Immature natural killer cell (primary cell): ENCODE measurements at regions not wholly inside any gene's neighbourhood (a gene's known extent, or its start where the extent isn't known, plus 50 kb on each side); places are given as distances from the start of the nearest gene placed in this dataset.
"Not testable (repeated sequence)": the region's sequence is repeated elsewhere in the genome, so short reads cannot be mapped to it uniquely, and the experiment has no call there.

Source experiments
- DNase-seq, 3 donors: peaks; one replicate each; pipeline ENCODE4 v3.0.0; 2022; ENCODE audit warnings: mixed read lengths in 1 of 3
- H3K27ac Mint-ChIP-seq, 6 donors: one replicate each; pipeline ENCODE4 v1.8.0; 2020; ENCODE audit warnings: mixed read lengths in 6 of 6, mild to moderate bottlenecking in 5 of 6, inconsistent platforms in 4 of 6, moderate library complexity in 3 of 6
- H3K27me3 Mint-ChIP-seq, 3 donors: one replicate each; pipeline ENCODE4 v1.8.0; 2020 to 2021; ENCODE audit warnings: low read depth in 3 of 3, mild to moderate bottlenecking in 3 of 3, mixed read lengths in 3 of 3, moderate library complexity in 3 of 3, inconsistent platforms in 1 of 3
- H3K36me3 Mint-ChIP-seq, 3 donors: one replicate each; pipeline ENCODE4 v1.8.0; 2020; ENCODE audit warnings: mixed read lengths in 3 of 3, inconsistent platforms in 2 of 3, mild to moderate bottlenecking in 2 of 3
- H3K4me1 Mint-ChIP-seq, 2 donors: one replicate each; pipeline ENCODE4 v1.8.0; 2020; ENCODE audit warnings: inconsistent platforms in 2 of 2, mild to moderate bottlenecking in 2 of 2, mixed read lengths in 2 of 2, moderate library complexity in 1 of 2
- H3K4me3 Mint-ChIP-seq, 5 donors: one replicate each; pipeline ENCODE4 v1.8.0; 2020; ENCODE audit warnings: mild to moderate bottlenecking in 5 of 5, mixed read lengths in 5 of 5, inconsistent platforms in 3 of 5, moderate library complexity in 3 of 5
- H3K9me3 Mint-ChIP-seq, 6 donors: one replicate each; pipeline ENCODE4 v1.8.0; 2020; ENCODE audit warnings: mild to moderate bottlenecking in 6 of 6, mixed read lengths in 6 of 6, inconsistent platforms in 4 of 6, moderate library complexity in 3 of 6

DNA sequence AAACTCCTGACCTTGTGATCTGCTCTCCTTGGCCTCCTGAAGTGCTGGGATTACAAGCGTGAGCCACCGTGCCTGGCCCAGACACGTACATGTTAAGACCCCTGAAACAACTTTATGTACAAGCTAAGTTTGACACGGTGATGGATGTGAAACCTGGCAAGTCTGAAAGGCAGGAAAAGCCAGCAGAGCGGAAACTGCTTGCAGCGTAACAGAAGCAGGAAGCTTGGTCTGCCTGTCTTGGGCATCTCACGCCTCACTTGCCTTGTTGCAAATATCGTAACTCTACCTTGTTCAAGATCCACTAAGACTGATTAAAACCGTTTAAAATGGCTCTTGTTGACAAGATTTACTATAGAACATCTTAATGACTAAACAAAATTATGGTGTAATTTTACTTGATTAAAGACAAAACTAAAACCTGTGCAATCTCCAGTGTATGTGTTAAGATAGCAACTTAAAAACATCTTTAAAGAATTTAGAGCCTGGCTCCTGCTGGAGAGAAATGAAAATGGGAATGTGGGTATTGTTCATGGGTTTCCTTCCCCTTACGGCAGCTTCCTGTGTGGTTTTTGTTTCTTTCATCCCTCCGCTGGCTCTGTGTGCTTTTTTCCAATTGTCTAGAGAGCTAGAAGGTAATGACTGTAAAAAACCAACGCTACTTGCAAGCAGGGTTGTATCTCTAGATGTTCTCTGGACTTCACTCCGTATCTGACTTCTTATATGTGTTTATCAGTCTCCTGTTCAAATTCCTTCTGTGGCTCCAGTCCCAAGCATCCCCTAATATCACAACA, 477.6 kb downstream of the XYLT1 start:
- H3K9me3 Mint-ChIP-seq, result no peaks in the 10 kb centered on the region
- peaks cover 24 to 28% of the 10 kb centered on the region in 2 donors for H3K4me1 Mint-ChIP-seq
- H3K36me3 Mint-ChIP-seq, result peaks cover 0 to 3% (median 0%) of the 10 kb centered on the region in 3 donors
- peak overlapping the region; percentile 76 to 88 (median 84) for H3K27ac Mint-ChIP-seq
- peak overlapping the region; percentile 63 to 81 (median 77) for H3K4me3 Mint-ChIP-seq
- H3K27me3 Mint-ChIP-seq, result peaks cover 0 to 4% (median 1%) of the 10 kb centered on the region in 3 donors
- peak; percentile 7 to 42 (median 38) for DNase-seq

DNA sequence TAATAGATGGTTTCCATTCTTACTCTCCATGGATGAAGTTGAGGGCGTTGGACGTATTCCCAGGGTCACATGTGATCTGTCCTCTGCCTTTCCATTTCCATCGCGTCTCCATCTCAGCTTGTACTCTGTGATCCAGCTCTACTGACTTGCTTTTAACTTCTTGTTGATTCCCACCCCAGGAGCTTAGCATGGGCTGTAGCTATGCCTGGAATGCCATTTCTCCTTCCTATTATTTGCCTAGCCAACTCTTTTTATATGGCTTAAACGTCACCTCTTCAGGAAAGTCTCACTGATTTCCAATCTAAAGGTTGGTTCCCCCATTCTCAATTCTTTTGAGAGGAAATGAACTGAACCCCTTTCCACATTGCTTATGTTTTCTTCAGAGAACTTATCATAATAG, 475.9 kb downstream of the XYLT1 start:
- Mint-ChIP-seq H3K27ac (peak overlapping the region in 2 of 6 donors; percentile 14 to 58), H3K4me3 (peak overlapping the region in 1 of 5 donors; percentile 33), H3K4me1 (peaks cover 24 to 28% of the 10 kb centered on the region in 2 donors), H3K36me3 (peaks cover 0 to 7% (median 0%) of the 10 kb centered on the region in 3 donors), H3K27me3 (peaks cover 0 to 4% (median 4%) of the 10 kb centered on the region in 3 donors), H3K9me3 (no peaks in the 10 kb centered on the region)
- DNase-seq, result no peak

DNA sequence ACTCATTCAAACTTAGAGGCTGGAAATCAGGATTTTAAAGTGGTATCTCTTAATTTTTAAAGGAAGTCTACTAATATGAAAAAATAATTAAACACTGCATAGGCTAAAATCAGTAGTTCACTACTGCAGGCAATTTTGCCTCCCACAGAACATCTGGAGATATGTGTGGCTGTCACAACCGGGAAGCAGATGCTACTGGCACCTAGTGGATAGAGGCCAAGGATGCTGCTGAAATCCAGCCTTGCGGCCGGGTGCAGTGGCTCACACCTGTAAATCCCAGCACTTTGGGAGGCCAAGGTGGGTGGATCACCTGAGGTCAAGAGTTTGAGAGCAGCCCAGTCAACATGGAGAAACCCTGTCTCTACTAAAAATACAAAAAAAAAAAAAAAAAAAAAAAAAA, 473.9 kb downstream of the XYLT1 start:
- Mint-ChIP-seq H3K9me3 (no peaks in the 10 kb centered on the region), H3K4me1 (peaks cover 22 to 28% of the 10 kb centered on the region in 2 donors), H3K4me3 (no peak overlapping the region), H3K36me3 (peaks cover 0 to 7% (median 0%) of the 10 kb centered on the region in 3 donors), H3K27ac (no peak overlapping the region), H3K27me3 (peaks cover 0 to 4% (median 2%) of the 10 kb centered on the region in 3 donors)
- DNase-seq, result no peak

DNA sequence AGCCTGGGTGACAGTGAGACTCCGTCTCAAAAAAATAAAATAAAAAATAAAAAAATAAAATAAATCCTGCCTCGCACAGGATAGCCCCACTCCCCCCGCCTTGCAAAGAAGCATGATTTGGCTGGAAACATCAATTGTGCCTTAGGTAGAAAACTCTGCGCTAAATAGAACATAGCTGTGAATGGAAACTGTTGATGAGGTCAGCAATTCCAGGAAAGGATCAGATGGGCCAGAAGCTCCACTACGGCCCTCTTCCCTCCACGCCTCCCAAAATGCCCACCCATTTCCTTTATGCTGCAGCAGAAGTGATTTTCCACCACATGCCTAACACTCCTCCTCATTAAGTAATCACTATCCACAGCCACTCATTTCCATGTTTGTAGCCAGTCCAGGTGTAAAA, 473.4 kb downstream of the XYLT1 start:
- no peak for DNase-seq
- Mint-ChIP-seq H3K4me1 (peaks cover 18 to 24% of the 10 kb centered on the region in 2 donors), H3K27ac (no peak overlapping the region), H3K27me3 (peaks cover 0 to 4% (median 2%) of the 10 kb centered on the region in 3 donors), H3K36me3 (peaks cover 0 to 7% (median 0%) of the 10 kb centered on the region in 3 donors), H3K9me3 (no peaks in the 10 kb centered on the region), H3K4me3 (no peak overlapping the region)

DNA sequence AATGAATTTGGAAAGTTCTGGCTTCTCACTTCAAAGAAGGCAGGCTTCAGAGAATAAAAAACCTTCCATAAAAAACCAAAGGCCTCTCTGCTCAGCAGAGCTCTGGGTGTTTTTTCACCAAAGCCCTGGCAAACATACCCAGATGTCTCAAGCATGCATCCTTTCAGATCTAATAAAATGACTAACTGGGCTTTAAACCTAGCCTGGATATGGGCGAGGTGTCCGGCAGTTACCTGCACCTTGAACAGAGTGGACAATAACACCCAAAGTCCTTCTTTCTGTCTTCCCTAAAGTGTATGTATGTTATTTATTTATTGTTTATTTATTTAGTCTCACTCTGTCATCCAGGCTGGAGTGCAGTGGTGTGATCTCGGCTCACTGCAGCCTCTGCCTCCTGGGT, 469.3 kb downstream of the XYLT1 start:
- no peak overlapping the region for H3K27ac Mint-ChIP-seq

DNA sequence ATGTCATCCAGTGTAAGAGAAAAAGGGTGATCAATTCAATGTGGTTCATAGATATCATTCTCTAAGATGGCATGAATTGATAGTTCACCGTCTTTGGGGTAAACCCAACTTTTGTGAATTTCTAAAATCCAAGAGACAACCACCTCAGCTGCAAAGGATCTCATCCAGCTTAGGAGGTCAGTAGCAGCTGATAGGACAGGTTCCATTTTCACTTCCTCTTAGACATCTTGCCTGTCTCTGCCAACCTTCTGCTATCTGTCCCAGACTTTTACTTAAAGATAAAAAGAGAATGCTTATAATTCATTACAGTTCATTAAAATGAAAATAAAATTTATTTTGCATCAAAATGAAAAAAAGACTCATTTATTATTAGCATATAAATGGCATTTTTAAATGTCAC, 468.2 kb downstream of the XYLT1 start:
- no peak overlapping the region for H3K27ac Mint-ChIP-seq

More for the DNA sequence above, 469.3 kb downstream of the XYLT1 start:
- Mint-ChIP-seq H3K9me3 (peaks cover 0 to 1% (median 0%) of the 10 kb centered on the region in 6 donors), H3K4me3 (no peak overlapping the region), H3K4me1 (no peaks in the 10 kb centered on the region), H3K27me3 (peaks cover 0 to 6% (median 4%) of the 10 kb centered on the region in 3 donors), H3K36me3 (peaks cover 0 to 4% (median 0%) of the 10 kb centered on the region in 3 donors)
- DNase-seq, result no peak

DNA sequence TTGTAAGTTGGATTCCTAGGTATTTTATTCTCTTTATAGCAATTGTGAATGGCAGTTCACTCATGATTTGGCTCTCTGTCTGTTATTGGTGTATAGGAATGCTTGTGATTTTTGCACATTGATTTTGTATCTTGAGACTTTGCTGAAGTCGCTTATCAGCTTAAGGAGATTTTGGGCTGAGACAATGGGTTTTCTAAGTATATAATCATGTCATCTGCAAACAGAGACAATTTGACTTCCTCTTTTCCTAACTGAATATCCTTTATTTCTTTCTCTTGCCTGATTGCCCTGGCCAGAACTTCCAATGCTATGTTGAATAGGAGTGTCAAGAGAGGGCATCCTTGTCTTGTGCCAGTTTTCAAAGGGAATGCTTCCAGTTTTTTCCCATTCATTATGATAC, 464.8 kb downstream of the XYLT1 start:
- not testable (repeated sequence) for H3K4me3 Mint-ChIP-seq, H3K27me3 Mint-ChIP-seq, H3K4me1 Mint-ChIP-seq, H3K36me3 Mint-ChIP-seq, H3K9me3 Mint-ChIP-seq, DNase-seq, H3K27ac Mint-ChIP-seq

More for the DNA sequence above, 468.2 kb downstream of the XYLT1 start:
- no peak overlapping the region for H3K4me3 Mint-ChIP-seq
- no peaks in the 10 kb centered on the region for H3K4me1 Mint-ChIP-seq
- peaks cover 0 to 4% (median 0%) of the 10 kb centered on the region in 3 donors for H3K36me3 Mint-ChIP-seq
- no peak for DNase-seq
- peaks cover 0 to 1% (median 0%) of the 10 kb centered on the region in 6 donors for H3K9me3 Mint-ChIP-seq
- H3K27me3 Mint-ChIP-seq, result peaks cover 0 to 6% (median 4%) of the 10 kb centered on the region in 3 donors

DNA sequence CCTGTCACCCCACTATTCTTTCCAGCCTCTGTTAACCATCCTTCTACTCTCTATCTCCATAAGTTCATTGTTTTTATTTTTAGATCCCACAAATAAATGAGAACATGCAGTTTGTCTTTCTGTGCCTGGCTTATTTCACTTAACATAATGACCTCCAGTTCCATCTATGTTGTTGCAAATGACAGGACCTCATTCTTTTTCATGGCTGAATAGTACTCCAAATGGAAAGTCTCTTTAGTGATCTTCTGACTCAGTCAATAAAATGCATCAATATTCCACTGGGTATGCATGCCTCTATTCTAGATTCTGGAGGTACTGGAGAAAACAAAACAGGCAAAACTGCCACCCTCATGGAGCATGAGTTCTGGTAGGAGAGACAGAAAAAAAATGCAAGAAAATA, 459.0 kb downstream of the XYLT1 start:
- H3K4me1 Mint-ChIP-seq, result peaks cover 23 to 34% of the 10 kb centered on the region in 2 donors
- DNase-seq, result no peak
- H3K36me3 Mint-ChIP-seq, result peaks cover 0 to 4% (median 1%) of the 10 kb centered on the region in 3 donors
- peaks cover 0 to 6% (median 4%) of the 10 kb centered on the region in 3 donors for H3K27me3 Mint-ChIP-seq
- H3K27ac Mint-ChIP-seq, result peak overlapping the region in 4 of 6 donors; percentile 47 to 99 (median 61)
- peak overlapping the region in 1 of 5 donors; percentile 25 for H3K4me3 Mint-ChIP-seq
- H3K9me3 Mint-ChIP-seq, result peaks cover 0 to 2% (median 0%) of the 10 kb centered on the region in 6 donors

DNA sequence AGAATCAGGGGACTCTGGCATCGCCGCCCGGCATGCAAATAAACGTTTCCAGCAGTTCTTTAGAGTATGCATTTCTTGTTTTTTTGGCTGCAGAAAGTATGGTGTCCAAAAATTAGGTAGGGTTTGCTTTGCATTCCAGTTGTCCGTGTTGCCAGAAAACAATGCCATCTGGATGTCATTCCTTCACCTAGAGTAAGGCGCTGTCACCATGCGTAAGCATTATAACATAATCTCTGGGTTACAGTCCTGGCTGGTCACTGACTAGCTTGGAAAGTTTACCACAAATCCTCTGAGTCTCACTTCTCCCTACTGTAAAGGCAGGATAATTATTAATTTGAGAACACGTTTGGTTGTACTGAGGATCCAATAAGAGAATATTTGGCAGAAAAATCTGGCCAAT, 457.7 kb downstream of the XYLT1 start:
- Mint-ChIP-seq H3K4me1 (peaks cover 23 to 34% of the 10 kb centered on the region in 2 donors), H3K27ac (peak overlapping the region; percentile 96 to 100 (median 98)), H3K9me3 (peaks cover 0 to 2% (median 0%) of the 10 kb centered on the region in 6 donors), H3K4me3 (peak overlapping the region; percentile 83 to 92 (median 86)), H3K36me3 (peaks cover 4 to 11% (median 6%) of the 10 kb centered on the region in 3 donors), H3K27me3 (peaks cover 2 to 8% (median 4%) of the 10 kb centered on the region in 3 donors)
- DNase-seq, result no peak

DNA sequence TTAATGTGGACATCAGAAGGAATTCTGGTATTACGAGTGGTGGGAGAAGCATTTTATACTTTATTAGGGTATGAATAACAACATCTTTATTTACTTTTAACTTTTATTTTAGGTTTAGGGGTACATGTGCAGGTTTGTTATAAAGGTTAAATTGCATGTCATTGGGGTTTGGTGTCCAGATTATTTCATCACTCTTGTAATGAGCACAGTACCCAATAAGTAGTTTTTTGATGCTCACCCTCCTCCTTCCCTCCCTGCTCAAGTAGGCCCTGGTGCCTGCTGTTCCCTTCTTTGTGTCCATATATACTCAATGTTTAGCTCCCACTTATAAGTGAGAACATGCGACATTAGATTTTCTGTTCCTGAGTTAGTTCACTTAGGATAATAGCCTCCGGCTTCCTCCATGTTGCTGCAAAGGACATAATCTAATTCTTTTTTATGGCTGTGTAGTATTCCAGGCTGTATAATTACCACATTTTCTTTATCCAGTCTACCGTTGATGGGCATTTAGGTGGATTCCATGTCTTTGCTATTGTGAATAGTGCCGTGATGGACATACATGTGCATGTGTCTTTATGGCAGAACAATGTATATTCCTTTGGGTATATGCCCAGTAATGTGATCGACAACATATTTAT, 456.2 kb downstream of the XYLT1 start:
- H3K4me3 Mint-ChIP-seq, result peak overlapping the region; percentile 5 to 92 (median 85)
- DNase-seq, result no peak
- peaks cover 0 to 2% (median 0%) of the 10 kb centered on the region in 6 donors for H3K9me3 Mint-ChIP-seq
- H3K27me3 Mint-ChIP-seq, result peaks cover 2 to 9% (median 4%) of the 10 kb centered on the region in 3 donors
- peaks cover 4 to 17% (median 6%) of the 10 kb centered on the region in 3 donors for H3K36me3 Mint-ChIP-seq
- H3K27ac Mint-ChIP-seq, result peak overlapping the region; percentile 96 to 100 (median 98)
- H3K4me1 Mint-ChIP-seq, result peaks cover 23 to 34% of the 10 kb centered on the region in 2 donors

DNA sequence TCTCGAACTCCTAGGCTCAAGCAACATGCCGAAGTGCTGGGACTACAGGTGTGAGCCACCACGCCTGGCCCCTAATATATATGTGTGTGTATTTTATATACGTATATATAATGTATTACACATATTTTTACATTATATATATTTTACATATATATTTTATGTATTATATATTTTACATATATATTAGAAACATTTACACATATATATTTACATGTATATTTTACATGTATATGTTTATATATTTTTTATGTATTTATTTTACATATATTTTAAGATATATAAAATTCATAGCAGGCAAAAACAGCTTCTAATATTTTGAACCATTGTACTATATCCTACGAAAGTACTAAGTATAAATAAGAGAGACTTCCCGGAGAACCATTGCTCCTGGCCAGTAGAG, 455.1 kb downstream of the XYLT1 start:
- no peak overlapping the region for H3K27ac Mint-ChIP-seq
- H3K9me3 Mint-ChIP-seq, result peaks cover 0 to 2% (median 0%) of the 10 kb centered on the region in 6 donors

DNA sequence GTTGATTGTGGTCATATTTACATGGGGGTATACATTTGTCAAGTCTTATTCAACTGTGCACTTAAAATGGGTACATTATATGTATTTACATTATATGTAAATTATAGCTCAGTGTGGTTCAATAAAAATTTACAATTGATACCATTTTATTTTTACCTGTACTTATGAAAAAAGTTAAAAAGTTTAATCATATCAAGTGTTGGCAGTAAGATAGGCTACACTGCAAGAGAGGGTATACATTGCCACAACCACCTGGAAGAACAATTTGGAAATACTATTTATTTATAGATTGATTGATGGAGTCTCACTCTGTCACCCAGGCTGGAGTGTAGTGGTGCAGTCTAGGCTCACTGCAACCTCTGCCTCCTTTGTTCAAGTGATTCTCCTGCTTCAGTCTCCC, 453.3 kb downstream of the XYLT1 start:
- Mint-ChIP-seq H3K36me3 (peaks cover 4 to 22% (median 6%) of the 10 kb centered on the region in 3 donors), H3K4me3 (no peak overlapping the region), H3K27me3 (peaks cover under 1 to 8% (median 2%) of the 10 kb centered on the region in 3 donors), H3K27ac (peak overlapping the region in 1 of 6 donors; percentile 13), H3K9me3 (peaks cover 0 to 2% (median 0%) of the 10 kb centered on the region in 6 donors), H3K4me1 (peaks cover 21 to 26% of the 10 kb centered on the region in 2 donors)
- DNase-seq, result no peak

More for the DNA sequence above, 455.1 kb downstream of the XYLT1 start:
- DNase-seq, result no peak
- no peak overlapping the region for H3K4me3 Mint-ChIP-seq
- peaks cover 2 to 9% (median 4%) of the 10 kb centered on the region in 3 donors for H3K27me3 Mint-ChIP-seq
- peaks cover 23 to 34% of the 10 kb centered on the region in 2 donors for H3K4me1 Mint-ChIP-seq
- peaks cover 4 to 20% (median 6%) of the 10 kb centered on the region in 3 donors for H3K36me3 Mint-ChIP-seq

DNA sequence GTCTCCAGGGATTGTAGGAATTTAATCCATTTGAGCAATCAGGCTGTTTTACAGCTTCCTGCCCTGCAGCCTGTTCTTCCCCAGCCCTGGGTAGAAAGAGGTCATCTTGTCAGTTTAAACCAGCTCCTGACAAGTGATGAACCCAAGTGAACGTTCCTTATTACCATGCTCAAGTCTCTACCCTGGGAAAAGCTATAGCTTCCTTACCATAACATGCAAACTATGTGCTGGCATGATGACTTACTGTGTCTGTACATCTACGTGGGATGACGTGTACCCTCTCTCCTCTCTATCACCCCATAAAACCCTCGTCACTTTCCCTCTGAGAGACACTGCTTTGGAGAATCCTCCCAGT, 452.2 kb downstream of the XYLT1 start:
- Mint-ChIP-seq H3K4me3 (no peak overlapping the region), H3K27me3 (peaks cover 0 to 6% (median 2%) of the 10 kb centered on the region in 3 donors), H3K27ac (peak overlapping the region in 2 of 6 donors; percentile 24 to 37), H3K9me3 (peaks cover 0 to 2% (median 0%) of the 10 kb centered on the region in 6 donors), H3K4me1 (peaks cover 12 to 15% of the 10 kb centered on the region in 2 donors), H3K36me3 (peaks cover 4 to 27% (median 6%) of the 10 kb centered on the region in 3 donors)
- DNase-seq, result no peak
